Caco-2 (cell line): ENCODE measurements at regions not wholly inside any gene's neighbourhood (a gene's known extent, or its start where the extent isn't known, plus 50 kb on each side); places are given as distances from the start of the nearest gene placed in this dataset.

ENCODE experiments used
- BruUV-seq: library from RNA; stranded (reverse); fragments of 400-500 nt; replicated peaks from 2 replicates; lab custom pipeline; 2021; lab: Mats Ljungman, UMichigan
- CTCF ChIA-PET: fragments of 300-600 bp; sonication (Branson Sonifier 250); formaldehyde crosslinking; loops from one replicate; lab custom pipeline; 2022; ENCODE audit warnings: antibody characterized with exemption; lab: Charles Lee
- POLR2A ChIA-PET: fragments of 300-600 bp; sonication (Branson Sonifier 250); formaldehyde crosslinking; loops from one replicate; lab custom pipeline; 2022; ENCODE audit warnings: antibody characterized with exemption; lab: Charles Lee
- DNase-seq, 2 experiments: peaks; one replicate each; pipeline versions ENCODE4 v3.0.0 to v3.0.0-alpha.2; 2020 to 2022
- H3K27me3 ChIP-seq: replicated peaks from 2 replicates; pipeline ENCODE4 v1.6.0; 2011; ENCODE audit warnings: low read length; ENCODE audit not compliant: control insufficient read depth, insufficient read depth
- H3K36me3 ChIP-seq: 2 replicates; pipeline ENCODE4 v1.5.1; 2011; ENCODE audit warnings: low read length; ENCODE audit not compliant: control insufficient read depth, insufficient read depth
- H3K4me1 ChIP-seq: fragments of 250-450 bp; sonication (Bioruptor Pico); 2 replicates; pipeline ENCODE4 v1.5.1; 2020; ENCODE audit warnings: mild to moderate bottlenecking
- H3K4me3 ChIP-seq: 2 replicates; pipeline ENCODE4 v1.5.1; 2011; ENCODE audit warnings: low read depth, mild to moderate bottlenecking, control low read depth, low read length
- H3K9me3 ChIP-seq: fragments of 250-450 bp; sonication (Bioruptor Pico); 2 replicates; pipeline ENCODE4 v1.5.1; 2020; ENCODE audit warnings: mild to moderate bottlenecking, moderate library complexity
- H3K27ac Mint-ChIP-seq: one replicate; pipeline ENCODE4 v1.8.0; 2022; ENCODE audit warnings: mixed read lengths; ENCODE audit not compliant: unreplicated experiment
- H3K27me3 Mint-ChIP-seq: one replicate; pipeline ENCODE4 v1.8.0; 2022; ENCODE audit warnings: mixed read lengths; ENCODE audit not compliant: insufficient read depth, unreplicated experiment
- H3K36me3 Mint-ChIP-seq: one replicate; pipeline ENCODE4 v1.8.0; 2022; ENCODE audit warnings: mild to moderate bottlenecking, mixed read lengths; ENCODE audit not compliant: insufficient read depth, unreplicated experiment
- H3K4me1 Mint-ChIP-seq: one replicate; pipeline ENCODE4 v1.8.0; 2022; ENCODE audit warnings: low read depth, mixed read lengths; ENCODE audit not compliant: unreplicated experiment
- H3K4me3 Mint-ChIP-seq: one replicate; pipeline ENCODE4 v1.8.0; 2022; ENCODE audit warnings: mild to moderate bottlenecking, moderate library complexity, mixed read lengths; ENCODE audit not compliant: unreplicated experiment
- H3K9me3 Mint-ChIP-seq: one replicate; pipeline ENCODE4 v1.8.0; 2022; ENCODE audit warnings: mixed read lengths; ENCODE audit not compliant: unreplicated experiment
- CTCF ChIP-seq, 2 experiments: fragments of 200-600 bp in 1 of 2; IDR thresholded peaks; 1 replicate in 1 of 2; 2 replicates in 1 of 2; pipeline versions ENCODE4 v1.5.1 to v1.8.0; 2011 to 2022; ENCODE audit warnings: antibody characterized with exemption in 1 of 2, control low read depth in 1 of 2, inconsistent platforms in 1 of 2, low read depth in 1 of 2, low read length in 1 of 2, mild to moderate bottlenecking in 1 of 2, moderate library complexity in 1 of 2; ENCODE audit not compliant: insufficient read depth in 1 of 2, severe bottlenecking in 1 of 2, unreplicated experiment in 1 of 2
- intact Hi-C: fragments of 100-400 bp; cut with micrococcal nuclease; formaldehyde crosslinking; loops from one replicate; pipeline ENCODE4 v1.10.0; 2022; ENCODE audit not compliant: unreplicated experiment

GRCh38 chr12:13368431-13368830 is 171.9 kb downstream of the EMP1 start:
- Mint-ChIP-seq H3K27me3 (no peaks in the 10 kb centered on the region), H3K9me3 (no peaks in the 10 kb centered on the region), H3K4me3 (no peak overlapping the region), H3K36me3 (no peaks in the 10 kb centered on the region), H3K4me1 (no peaks in the 10 kb centered on the region), H3K27ac (no peak overlapping the region)
- Histone ChIP-seq H3K9me3 (no peaks in the 10 kb centered on the region), H3K36me3 (no peaks in the 10 kb centered on the region), H3K27me3 (no peaks in the 10 kb centered on the region), H3K4me1 (0 out of 2 replicates have a peak, but pooled peaks cover 3% of the 10 kb centered on the region), H3K4me3 (no peak overlapping the region)
- CTCF ChIA-PET = no interaction called here
- intact Hi-C loops = loop anchor here (2.0 kb wide), 1 partner anchor 156 kb away; no protein-coding TSS in a partner anchor
- no peak for TF ChIP-seq CTCF (IDR thresholded peaks at IDR 0.05; ENCODE audit: insufficient read depth in 1 of 2, low read depth in 1 of 2, low read length in 1 of 2, severe bottlenecking in 1 of 2, unreplicated experiment in 1 of 2)
- no TSS peak for BruUV-seq
- no peak for DNase-seq
- POLR2A ChIA-PET = no interaction called here

- ChIA-PET CTCF (no interaction called here), POLR2A (no interaction called here)
- Mint-ChIP-seq H3K4me1 (no peaks in the 10 kb centered on the region), H3K36me3 (no peaks in the 10 kb centered on the region), H3K27ac (no peak overlapping the region), H3K9me3 (no peaks in the 10 kb centered on the region), H3K27me3 (no peaks in the 10 kb centered on the region), H3K4me3 (no peak overlapping the region)
- TF ChIP-seq CTCF (IDR thresholded peaks at IDR 0.05; ENCODE audit: insufficient read depth in 1 of 2, low read depth in 1 of 2, low read length in 1 of 2, severe bottlenecking in 1 of 2, unreplicated experiment in 1 of 2) = no peak
- no peaks in the 10 kb centered on the region for H3K36me3 ChIP-seq
- intact Hi-C loops = loop anchor here (2.0 kb wide), 1 partner anchor 157 kb away; no protein-coding TSS in a partner anchor
- 0 out of 2 replicates have a peak, but pooled peaks cover 3% of the 10 kb centered on the region for H3K4me1 ChIP-seq
- no peak for DNase-seq
- no peak overlapping the region for H3K4me3 ChIP-seq
- H3K9me3 ChIP-seq = no peaks in the 10 kb centered on the region
- H3K27me3 ChIP-seq = no peaks in the 10 kb centered on the region
- BruUV-seq = no TSS peak
Measured at GRCh38 chr12:13367973-13368372, 171.4 kb downstream of the EMP1 start.

- no peak for TF ChIP-seq CTCF (IDR thresholded peaks at IDR 0.05; ENCODE audit: insufficient read depth in 1 of 2, low read depth in 1 of 2, low read length in 1 of 2, severe bottlenecking in 1 of 2, unreplicated experiment in 1 of 2)
- Mint-ChIP-seq H3K4me3 (no peak overlapping the region), H3K27me3 (peaks cover 3% of the 10 kb centered on the region), H3K27ac (no peak overlapping the region), H3K9me3 (no peaks in the 10 kb centered on the region), H3K4me1 (no peaks in the 10 kb centered on the region), H3K36me3 (no peaks in the 10 kb centered on the region)
- no TSS peak for BruUV-seq
- Histone ChIP-seq H3K4me1 (0 out of 2 replicates have a peak, but pooled peaks cover 3% of the 10 kb centered on the region), H3K9me3 (no peaks in the 10 kb centered on the region), H3K27me3 (no peaks in the 10 kb centered on the region), H3K36me3 (no peaks in the 10 kb centered on the region), H3K4me3 (no peak overlapping the region)
- intact Hi-C loops = no loop called here
- CTCF ChIA-PET = no interaction called here
- POLR2A ChIA-PET = no interaction called here
- no peak for DNase-seq
Measured at GRCh38 chr12:13365748-13366366, 169.3 kb downstream of the EMP1 start.
